ENCODE measurements at regions not wholly inside any gene's neighbourhood (a gene's known extent, or its start where the extent isn't known, plus 50 kb on each side); places are given as distances from the start of the nearest gene placed in this dataset.

DNA sequence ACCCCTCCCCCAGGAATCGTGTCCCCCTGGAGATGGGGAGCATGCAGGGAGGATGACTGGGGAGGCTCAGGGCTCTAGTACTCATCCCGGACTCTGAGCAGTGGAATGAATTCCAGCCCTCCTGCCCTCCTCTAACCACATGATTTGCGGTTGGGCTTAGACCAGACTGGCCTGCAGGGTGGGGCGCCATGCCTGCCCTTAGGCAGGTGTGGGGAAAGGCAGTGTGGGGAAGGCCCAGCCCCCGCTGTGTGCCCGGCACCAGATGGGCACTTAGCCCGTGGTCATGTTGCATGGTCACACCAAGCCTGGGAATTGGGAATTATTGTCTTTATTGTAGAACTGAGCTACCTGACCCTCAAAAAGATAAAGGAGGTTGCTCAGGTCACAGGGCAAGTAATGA, 283.8 kb downstream of the TLE3 start:
- no peak overlapping the region for H2AK5ac ChIP-seq (ENCODE audit: low read depth, low read length)
- no peak overlapping the region for H4K8ac ChIP-seq (ENCODE audit: low read depth in 2 of 2, low read length in 2 of 2)
- no peak overlapping the region for H2AK9ac ChIP-seq (replicated peaks; ENCODE audit: low read depth, low read length, poor library complexity)
- no peak overlapping the region for H2AFZ ChIP-seq (replicated peaks; ENCODE audit: low read length, poor library complexity)
- ChIA-PET CTCF (no interaction called here), POLR2A (ENCODE audit: unreplicated experiment) (no interaction called here)
- H4K20me1 ChIP-seq (ENCODE audit: insufficient read depth, low read length), result no peaks in the 10 kb centered on the region
- intact Hi-C loops (cut with micrococcal nuclease), result no loop called here
- DNase-seq (no peak), ATAC-seq (ENCODE audit: low read depth) (no peak)
- TF ChIP-seq MXI1 (IDR thresholded peaks at IDR 0.05; ENCODE audit: borderline replicate concordance, low read depth, low read length) (no peak), NFE2L2 (IDR thresholded peaks at IDR 0.05; ENCODE audit: low read depth, low read length) (no peak), SMC3 (IDR thresholded peaks at IDR 0.05; ENCODE audit: low read depth, low read length) (no peak), BHLHE40 (IDR thresholded peaks at IDR 0.05; ENCODE audit: low read depth, low read length) (no peak)
- H3K36me3 ChIP-seq (ENCODE audit: control insufficient read depth, insufficient read depth, low read length), result no peaks in the 10 kb centered on the region
- H3K14ac ChIP-seq (replicated peaks; ENCODE audit: low read depth, low read length), result no peak overlapping the region
- H2BK15ac ChIP-seq (ENCODE audit: low read depth, low read length), result no peak overlapping the region
- no peak overlapping the region for H3K18ac ChIP-seq (ENCODE audit: low read depth, low read length)
- BruUV-seq (replicated peaks), result no TSS peak
- no peak overlapping the region for H3K4me2 ChIP-seq (ENCODE audit: low read depth, low read length)
- no peaks in the 10 kb centered on the region; the same call in 1 of the 2 replicates for H3K4me1 ChIP-seq (ENCODE audit: control insufficient read depth, insufficient read depth, low read length)
- no peak overlapping the region for H3K9ac ChIP-seq (ENCODE audit: low read depth, low read length)
- no peak overlapping the region for H3K56ac ChIP-seq (ENCODE audit: extremely low read depth, insufficient read depth, low read length)
- H3K23ac ChIP-seq (ENCODE audit: low read depth, low read length), result no peak overlapping the region
- H2BK5ac ChIP-seq (ENCODE audit: low read depth, low read length, poor library complexity, severe bottlenecking), result no peak overlapping the region
- no peaks in the 10 kb centered on the region for H3K79me1 ChIP-seq (ENCODE audit: low read depth in 1 of 2, low read length in 2 of 2)
- WGBS, 2 experiments (ENCODE audit: extremely low coverage in 2 of 2, insufficient read length in 1 of 2), result no CpG with 5 or more reads among the region's 7 CpGs
- in situ Hi-C loops (cut with MboI; ENCODE audit: low sequenced_read_pairs), result no loop called here
- dilution Hi-C loops (cut with HindIII; ENCODE audit: low sequenced_read_pairs, unreplicated experiment), result no loop called here
- H3K9me1 ChIP-seq (ENCODE audit: insufficient read depth, low read length), result no peaks in the 10 kb centered on the region
- H3K27me3 ChIP-seq (ENCODE audit: control insufficient read depth, insufficient read depth, low read length), result peaks cover 38% of the 10 kb centered on the region
- no peak overlapping the region for H2BK120ac ChIP-seq (ENCODE audit: low read depth, low read length)
- no peak overlapping the region for H3K4me3 ChIP-seq (ENCODE audit: insufficient read depth, low read depth, low read length)
- no peak overlapping the region for H3K27ac ChIP-seq (ENCODE audit: insufficient read depth, low read length)
- no peak overlapping the region for H2BK20ac ChIP-seq (ENCODE audit: low read depth, low read length)
- no peaks in the 10 kb centered on the region for H3K9me3 ChIP-seq (ENCODE audit: control insufficient read depth, insufficient read depth, low read length)
- no peak overlapping the region for H4K91ac ChIP-seq (ENCODE audit: insufficient read depth, low read depth, low read length)
- H4K5ac ChIP-seq (ENCODE audit: low read depth, low read length), result no peak overlapping the region
- no peak overlapping the region for H3K4ac ChIP-seq (ENCODE audit: low read depth, low read length)
